ENCODE measurements at regions not wholly inside any gene's neighbourhood (a gene's known extent, or its start where the extent isn't known, plus 50 kb on each side); places are given as distances from the start of the nearest gene placed in this dataset.
"Not testable (repeated sequence)": the region's sequence is repeated elsewhere in the genome, so short reads cannot be mapped to it uniquely, and the experiment has no call there.

- DNase-seq, result no peak
These were observed 86.3 kb upstream of the PHLPP1 start for GRCh38 chr18:62629031-62629430.

GRCh38 chr18:62631173-62631572 lies 84.2 kb upstream of the PHLPP1 start:
- DNase-seq, result no peak

GRCh38 chr18:62632788-62633455 lies 82.4 kb upstream of the PHLPP1 start:
- no peak for DNase-seq

DNA sequence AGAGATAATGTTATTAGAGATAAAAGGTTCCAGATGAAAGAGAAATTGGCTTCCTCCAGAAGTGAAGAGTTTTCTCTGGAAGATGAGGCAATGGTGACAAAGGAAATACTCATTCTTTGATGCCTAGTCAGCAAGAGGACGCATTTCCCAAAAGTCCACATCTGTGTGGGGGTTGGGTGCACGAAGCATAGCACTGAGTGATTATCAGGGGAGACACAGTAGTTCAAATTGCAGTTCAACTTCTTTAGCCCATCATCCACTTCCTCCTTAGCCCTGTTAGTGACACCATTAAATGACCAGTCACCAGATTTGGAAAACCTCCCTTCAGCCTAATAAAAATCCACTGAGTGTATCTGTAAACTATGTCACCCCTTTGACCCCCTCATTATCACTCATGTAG lies 80.9 kb upstream of the PHLPP1 start:
- DNase-seq, result no peak

DNA sequence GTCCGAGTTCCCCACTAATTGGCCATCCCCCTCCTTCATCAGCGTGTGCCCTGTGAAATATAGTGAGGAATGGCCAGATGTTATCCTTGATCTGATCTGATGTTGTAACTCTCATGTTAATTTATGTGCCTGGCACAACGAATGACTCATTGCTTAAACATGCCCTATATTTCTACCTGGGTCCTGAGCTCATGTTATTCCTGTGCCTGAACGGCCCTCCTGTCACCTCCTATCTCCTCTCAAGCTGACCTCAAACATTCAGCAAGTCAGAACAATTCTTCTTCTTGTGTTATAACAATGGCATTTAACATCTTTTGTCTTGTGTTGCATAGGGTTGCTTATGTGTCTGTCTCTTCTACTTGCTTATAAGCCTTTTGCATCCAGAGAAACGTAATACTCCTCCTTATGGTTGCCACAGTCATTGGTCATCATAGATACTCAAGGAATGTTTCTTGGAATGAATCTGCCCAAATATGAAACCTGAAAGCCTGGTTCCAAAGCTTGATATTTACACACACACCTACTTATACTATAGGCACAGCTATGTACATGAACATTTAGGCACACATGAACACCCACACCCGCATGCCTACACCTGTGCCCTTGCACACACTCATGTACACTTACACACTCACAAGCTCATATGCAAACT lies 80.2 kb upstream of the PHLPP1 start:
- DNase-seq, result no peak

DNA sequence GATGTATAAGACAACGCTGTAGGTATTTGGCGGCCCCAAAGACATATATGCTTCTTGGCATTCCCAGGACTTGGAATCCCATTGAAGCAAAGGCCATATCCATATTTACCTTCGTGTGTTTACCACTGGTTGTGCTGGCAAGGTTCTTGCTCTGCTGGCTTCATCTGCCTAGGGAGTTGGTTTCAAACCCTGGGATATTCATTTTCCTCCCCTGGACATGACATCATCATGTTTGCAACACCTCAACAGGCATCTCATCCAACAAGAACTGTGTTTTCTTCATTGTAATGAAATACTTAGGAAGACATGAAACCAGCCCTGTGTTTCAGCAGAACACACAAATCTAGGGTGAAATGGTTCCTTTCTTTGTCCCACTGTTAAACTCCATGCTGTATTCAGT lies 77.9 kb upstream of the PHLPP1 start:
- no peak for DNase-seq

GRCh38 chr18:62637807-62638687 lies 77.3 kb upstream of the PHLPP1 start:
- peak in 4 of 5 donors; percentile 12 to 86 (median 31) for DNase-seq

DNA sequence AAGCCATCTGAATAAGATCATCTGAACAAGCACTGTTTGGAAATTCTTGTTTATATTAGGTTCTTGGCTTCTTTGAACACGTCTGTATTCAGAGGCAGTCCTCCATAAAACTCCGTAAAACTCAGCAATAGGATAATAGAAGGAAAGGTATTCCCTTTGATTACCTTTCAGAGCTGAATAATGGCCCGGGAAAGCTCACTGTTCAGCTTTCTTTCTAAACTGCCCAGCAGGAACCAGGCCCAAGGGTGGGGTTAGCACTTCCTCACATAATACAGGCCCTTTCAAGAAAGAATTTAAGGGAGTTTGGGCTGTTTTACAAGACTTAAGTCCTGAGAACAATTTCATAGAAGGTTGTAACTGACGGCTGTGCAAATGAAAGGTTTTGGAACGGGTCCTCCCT lies 72.2 kb upstream of the PHLPP1 start:
- DNase-seq, result no peak

DNA sequence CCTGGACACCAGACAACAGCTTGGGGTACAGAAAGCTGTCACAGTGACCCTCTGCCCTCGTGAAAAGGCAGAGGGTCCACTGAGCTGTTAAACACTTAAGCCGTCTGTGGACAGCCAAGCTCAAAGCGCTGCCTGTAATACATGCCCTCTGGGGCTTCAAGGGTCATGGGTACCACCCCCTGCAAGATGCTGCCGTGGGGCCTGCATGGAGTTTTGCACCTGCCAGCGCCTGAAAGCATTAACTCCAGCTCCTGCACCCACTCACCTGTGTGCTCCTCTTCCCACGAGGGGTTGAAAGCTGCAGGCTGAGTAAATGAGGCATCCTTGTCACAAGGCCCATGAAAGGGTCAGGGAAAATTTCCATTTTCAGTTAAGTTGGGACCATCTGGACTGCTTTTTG lies 70.6 kb upstream of the PHLPP1 start:
- DNase-seq, result no peak

- no peak for DNase-seq
These were observed 68.2 kb upstream of the PHLPP1 start for GRCh38 chr18:62647179-62647578.

- no peak for DNase-seq
These were observed 67.2 kb upstream of the PHLPP1 start for GRCh38 chr18:62648045-62648678.

DNA sequence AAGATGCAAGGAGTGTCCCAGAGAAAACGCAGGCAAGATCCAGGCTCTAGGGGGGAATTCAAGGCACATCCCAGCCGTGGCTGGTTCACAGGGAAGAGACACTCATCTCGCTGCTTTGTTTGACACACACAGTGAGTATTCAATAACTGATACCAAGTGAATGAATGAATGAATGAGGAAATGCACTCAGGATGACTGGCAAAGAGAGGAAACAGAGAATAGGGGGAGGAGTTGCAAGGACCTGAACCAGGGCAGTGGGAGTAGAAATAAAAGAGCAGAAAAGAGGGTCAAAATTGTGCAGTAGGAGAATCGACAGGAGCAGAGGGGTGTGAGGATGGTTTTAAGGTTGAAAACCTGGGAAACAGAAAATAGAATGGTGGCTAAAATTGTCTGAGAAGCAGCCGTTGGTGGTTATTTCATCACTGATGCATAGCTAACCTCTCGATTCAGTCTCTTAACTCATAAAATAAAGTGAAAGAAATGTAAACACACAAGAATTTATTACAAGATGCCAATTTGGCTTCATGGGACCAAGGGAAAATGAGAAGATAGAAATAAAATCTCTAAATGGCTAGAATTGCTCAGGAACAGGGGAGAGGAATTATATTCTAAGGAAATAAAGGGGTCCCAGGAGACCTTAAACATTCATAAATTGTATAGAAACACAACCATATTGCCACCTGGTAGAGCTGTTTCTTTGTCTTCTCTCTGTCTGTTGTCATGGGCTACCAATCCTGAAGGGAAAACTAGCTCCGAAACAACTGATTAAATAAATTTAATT lies 63.9 kb upstream of the PHLPP1 start:
- DNase-seq, result no peak

DNA sequence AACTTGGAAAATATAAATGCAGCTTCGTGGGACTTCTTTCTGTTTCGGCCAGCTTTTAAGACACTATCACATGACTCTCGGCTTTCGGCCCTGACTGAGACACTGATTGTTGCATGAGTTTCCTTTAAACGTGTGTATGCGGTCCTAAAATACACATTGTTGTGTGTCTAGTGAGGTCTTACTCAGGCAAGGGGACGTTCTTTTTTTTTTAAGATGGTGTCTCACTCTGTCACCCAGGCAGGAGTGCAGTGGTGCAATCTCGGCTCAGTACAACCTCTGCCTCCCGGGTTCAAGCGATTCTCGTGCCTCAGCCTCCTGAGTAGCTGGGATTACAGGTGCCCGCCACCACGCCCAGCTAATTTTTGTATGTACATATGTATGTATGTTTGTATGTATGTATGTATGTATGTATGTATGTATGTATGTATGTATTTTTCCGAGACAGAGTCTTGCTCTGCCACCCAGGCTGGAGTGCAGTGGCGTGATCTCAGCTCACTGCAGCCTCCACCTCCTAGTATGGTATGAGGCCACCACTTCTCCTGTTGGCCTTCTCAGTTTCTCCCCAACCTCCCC lies 63.2 kb upstream of the PHLPP1 start:
- DNase-seq, result not testable (repeated sequence)

GRCh38 chr18:62655520-62656219 lies 59.7 kb upstream of the PHLPP1 start:
- DNase-seq, result no peak

DNA sequence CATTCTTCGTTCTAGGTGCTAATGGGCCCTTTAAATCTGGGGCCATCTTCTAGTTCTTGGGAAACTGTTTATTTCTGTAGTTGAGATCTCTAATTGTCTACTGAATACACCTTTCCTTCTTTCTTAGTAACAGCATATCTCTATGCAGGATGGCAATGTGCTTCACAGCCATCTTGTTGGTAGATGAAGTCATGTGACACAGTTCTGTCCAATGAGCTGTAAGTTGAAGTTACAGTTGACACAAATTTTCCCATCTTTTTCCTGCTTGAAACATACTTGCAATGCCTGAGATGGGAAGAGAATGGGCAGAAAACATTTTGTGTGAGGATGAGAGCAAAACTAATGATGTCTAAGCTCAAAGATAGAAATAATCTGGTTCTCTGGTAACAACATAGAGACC lies 57.3 kb upstream of the PHLPP1 start:
- DNase-seq, result no peak

GRCh38 chr18:62659698-62660097 lies 55.6 kb upstream of the PHLPP1 start:
- DNase-seq, result no peak

DNA sequence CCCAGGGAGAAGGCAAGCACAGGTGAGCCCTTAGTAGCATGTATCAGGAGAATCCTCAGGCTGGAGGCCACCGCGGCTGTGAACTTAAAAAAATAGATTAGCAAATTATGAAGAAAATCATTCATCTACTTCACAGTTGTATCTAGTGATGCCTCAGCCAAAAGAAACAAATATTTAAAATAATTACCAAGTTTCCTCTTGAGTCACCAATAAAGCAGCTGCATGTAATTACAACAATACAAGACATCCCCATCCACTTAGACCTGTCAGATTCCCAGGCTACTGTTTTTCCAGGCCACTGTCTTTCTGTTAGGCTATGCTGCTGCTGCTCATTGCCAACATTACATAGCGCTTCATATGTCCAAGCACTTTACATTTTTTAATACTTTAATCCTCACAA lies 54.6 kb upstream of the PHLPP1 start:
- DNase-seq, result no peak

GRCh38 chr18:62663731-62664336 lies 51.5 kb upstream of the PHLPP1 start:
- peak in 1 of 5 donors; percentile 55 for DNase-seq

DNA sequence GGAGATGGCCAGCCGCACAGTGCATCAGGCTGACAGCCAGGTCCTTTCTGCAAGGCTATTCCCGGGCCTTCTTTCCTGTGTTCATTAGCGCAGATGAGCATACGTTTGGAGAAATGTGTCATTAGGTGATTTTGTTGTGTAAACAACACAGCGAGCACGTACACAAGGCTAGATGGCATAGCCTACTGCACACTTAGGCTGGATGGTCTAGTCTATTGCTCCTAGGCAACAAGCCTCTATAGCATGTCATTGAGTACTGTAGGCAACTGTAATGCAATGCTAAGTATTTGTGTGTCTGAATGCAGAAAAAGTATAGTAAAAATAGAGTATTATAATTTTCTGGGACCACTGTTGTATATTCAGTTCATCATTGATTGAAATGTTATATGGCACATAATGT lies 50.9 kb upstream of the PHLPP1 start:
- no peak for DNase-seq

DNA sequence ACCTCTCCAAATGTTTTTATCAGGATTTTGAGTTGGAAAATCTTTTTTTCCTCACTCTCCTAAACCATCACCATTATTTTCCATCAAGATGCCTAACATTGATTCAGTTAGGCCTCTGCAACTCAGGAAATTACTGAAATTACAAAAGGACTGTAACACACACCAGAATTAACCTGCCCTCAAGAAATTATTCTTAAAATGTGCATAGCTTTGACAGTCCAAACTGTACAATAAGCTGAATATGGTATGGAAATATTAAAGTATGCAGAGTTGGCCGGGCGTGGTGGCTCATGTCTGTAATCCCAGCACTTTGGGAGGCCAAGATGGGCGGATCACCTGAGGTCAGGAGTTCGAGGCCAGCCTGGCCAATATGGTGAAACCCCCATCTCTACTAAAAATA lies 50.2 kb upstream of the PHLPP1 start:
- no peak for DNase-seq

All from T-helper 1 cell (primary cell).